Lung (tissue), 11 donors: ENCODE measurements at regions not wholly inside any gene's neighbourhood (a gene's known extent, or its start where the extent isn't known, plus 50 kb on each side); places are given as distances from the start of the nearest gene placed in this dataset.

ENCODE experiments used
- ATAC-seq: fragments of 200-7000 bp; cut with Tn5 transposase; one replicate; pipeline ENCODE4 v1.9.1; 2020; ENCODE audit warnings: moderate number of reproducible peaks; ENCODE audit not compliant: insufficient read depth, low FRiP score
- DNase-seq, 3 donors: peaks; one replicate each; pipeline ENCODE4 v3.0.0-alpha.2; 2013 to 2017
- H3K27ac ChIP-seq, 2 donors: one replicate each; pipeline ENCODE4 v1.5.1; 2013; ENCODE audit warnings: mild to moderate bottlenecking in 2 of 2, moderate library complexity in 2 of 2, control low read depth in 1 of 2, inconsistent platforms in 1 of 2, low read depth in 1 of 2, low read length in 1 of 2
- H3K27me3 ChIP-seq, 3 donors: one replicate each; pipeline ENCODE4 v1.5.1; 2013; ENCODE audit warnings: low read length in 2 of 3; ENCODE audit not compliant: control insufficient read depth in 3 of 3, insufficient read depth in 3 of 3
- H3K36me3 ChIP-seq, 4 donors: one replicate each; pipeline ENCODE4 v1.5.1; 2013; ENCODE audit warnings: low read length in 4 of 4, mild to moderate bottlenecking in 1 of 4, moderate library complexity in 1 of 4; ENCODE audit not compliant: control insufficient read depth in 4 of 4, insufficient read depth in 4 of 4
- H3K4me1 ChIP-seq, 5 donors: one replicate each; pipeline ENCODE4 v1.5.1; 2013; ENCODE audit warnings: low read length in 5 of 5, mild to moderate bottlenecking in 2 of 5, moderate library complexity in 1 of 5; ENCODE audit not compliant: control insufficient read depth in 5 of 5, insufficient read depth in 5 of 5
- H3K4me3 ChIP-seq: one replicate; pipeline ENCODE4 v1.5.1; 2013; ENCODE audit warnings: mild to moderate bottlenecking, control low read depth, moderate library complexity
- H3K9ac ChIP-seq, 2 donors: one replicate each; pipeline ENCODE4 v1.5.1; 2013; ENCODE audit warnings: low read length in 2 of 2, control low read depth in 1 of 2; ENCODE audit not compliant: insufficient read depth in 1 of 2
- H3K9me3 ChIP-seq, 4 donors: one replicate each; pipeline ENCODE4 v1.5.1; 2013; ENCODE audit warnings: low read length in 3 of 4, mild to moderate bottlenecking in 1 of 4, moderate library complexity in 1 of 4; ENCODE audit not compliant: control insufficient read depth in 4 of 4, insufficient read depth in 3 of 4
- WGBS, 2 donors: extraction: QIAGEN DNeasy Blood & Tissue Kit; methylation state at CpG; one replicate each; pipeline ENCODE4 v1.1.7; 2013; 5-methylcytosine and 5-hydroxymethylcytosine counted together
- TF ChIP-seq, protein P1 (sequence below): IDR thresholded peaks from 2 replicates; pipeline ENCODE4 v1.5.1; 2012; ENCODE audit warnings: mild to moderate bottlenecking; ENCODE audit errors: control extremely low read depth, extremely low read depth
- donor health status: control.
- donor health status: control.
- donor health status: Bipolar disorder and iron deficiency.
- donor health status: healthy.
- donor health status: DM: yes; HTN: yes; CAD: no.

GRCh38 chr10:6889718-6890117 is 309.6 kb upstream of the PRKCQ start:
- Histone ChIP-seq H3K36me3 (no peaks in the 10 kb centered on the region), H3K4me3 (no peak overlapping the region), H3K27me3 (no peaks in the 10 kb centered on the region), H3K9ac (no peak overlapping the region), H3K9me3 (peaks cover 0 to 2% (median 0%) of the 10 kb centered on the region in 4 donors), H3K27ac (no peak overlapping the region), H3K4me1 (no peaks in the 10 kb centered on the region)
- TF ChIP-seq, protein P1, sequence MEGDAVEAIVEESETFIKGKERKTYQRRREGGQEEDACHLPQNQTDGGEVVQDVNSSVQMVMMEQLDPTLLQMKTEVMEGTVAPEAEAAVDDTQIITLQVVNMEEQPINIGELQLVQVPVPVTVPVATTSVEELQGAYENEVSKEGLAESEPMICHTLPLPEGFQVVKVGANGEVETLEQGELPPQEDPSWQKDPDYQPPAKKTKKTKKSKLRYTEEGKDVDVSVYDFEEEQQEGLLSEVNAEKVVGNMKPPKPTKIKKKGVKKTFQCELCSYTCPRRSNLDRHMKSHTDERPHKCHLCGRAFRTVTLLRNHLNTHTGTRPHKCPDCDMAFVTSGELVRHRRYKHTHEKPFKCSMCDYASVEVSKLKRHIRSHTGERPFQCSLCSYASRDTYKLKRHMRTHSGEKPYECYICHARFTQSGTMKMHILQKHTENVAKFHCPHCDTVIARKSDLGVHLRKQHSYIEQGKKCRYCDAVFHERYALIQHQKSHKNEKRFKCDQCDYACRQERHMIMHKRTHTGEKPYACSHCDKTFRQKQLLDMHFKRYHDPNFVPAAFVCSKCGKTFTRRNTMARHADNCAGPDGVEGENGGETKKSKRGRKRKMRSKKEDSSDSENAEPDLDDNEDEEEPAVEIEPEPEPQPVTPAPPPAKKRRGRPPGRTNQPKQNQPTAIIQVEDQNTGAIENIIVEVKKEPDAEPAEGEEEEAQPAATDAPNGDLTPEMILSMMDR, result no peak
- 62 to 81% methylated on average over 3 of the region's 3 CpGs for WGBS, 2 donors
- no peak for DNase-seq
- no peak for ATAC-seq

- no peaks in the 10 kb centered on the region for H3K27me3 ChIP-seq
- no peaks in the 10 kb centered on the region for H3K4me1 ChIP-seq
- H3K9ac ChIP-seq, result no peak overlapping the region
- no peak for DNase-seq
- no peak overlapping the region for H3K27ac ChIP-seq
- no peak overlapping the region for H3K4me3 ChIP-seq
- no peak for ATAC-seq
- H3K36me3 ChIP-seq, result no peaks in the 10 kb centered on the region
- 84 to 91% methylated on average over 2 of the region's 2 CpGs for WGBS, 2 donors
- no peaks in the 10 kb centered on the region for H3K9me3 ChIP-seq
- TF ChIP-seq, protein P1, result no peak
These were observed 308.4 kb upstream of the PRKCQ start for GRCh38 chr10:6888434-6888833.

DNA sequence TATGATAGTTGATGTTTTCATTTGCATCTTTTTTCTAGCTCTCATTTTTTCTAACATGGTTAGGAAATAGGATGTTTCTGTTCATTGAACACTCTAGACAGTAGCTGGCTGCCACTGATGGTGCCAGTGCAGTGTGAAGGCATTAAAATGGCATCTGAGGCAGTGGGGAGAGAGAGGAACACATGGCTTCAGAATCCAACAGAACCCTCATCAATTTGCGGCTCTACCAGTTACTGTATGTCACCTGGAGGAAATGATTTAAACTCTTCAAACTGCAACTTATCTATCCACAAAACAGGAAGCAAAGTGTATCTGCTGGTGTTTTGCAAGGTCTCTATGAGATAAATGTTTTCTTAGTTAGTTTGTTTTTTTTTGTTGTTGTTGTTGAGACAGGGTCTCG is 305.2 kb upstream of the PRKCQ start:
- no peak for ATAC-seq
- H3K36me3 ChIP-seq, result no peaks in the 10 kb centered on the region
- no peaks in the 10 kb centered on the region for H3K27me3 ChIP-seq
- H3K9ac ChIP-seq, result no peak overlapping the region
- no peak for DNase-seq
- H3K4me1 ChIP-seq, result no peaks in the 10 kb centered on the region
- WGBS, 2 donors, result 49 to 74% methylated on average over 2 of the region's 2 CpGs
- no peak overlapping the region for H3K4me3 ChIP-seq
- H3K27ac ChIP-seq, result no peak overlapping the region
- TF ChIP-seq, protein P1, result no peak
- H3K9me3 ChIP-seq, result no peaks in the 10 kb centered on the region

DNA sequence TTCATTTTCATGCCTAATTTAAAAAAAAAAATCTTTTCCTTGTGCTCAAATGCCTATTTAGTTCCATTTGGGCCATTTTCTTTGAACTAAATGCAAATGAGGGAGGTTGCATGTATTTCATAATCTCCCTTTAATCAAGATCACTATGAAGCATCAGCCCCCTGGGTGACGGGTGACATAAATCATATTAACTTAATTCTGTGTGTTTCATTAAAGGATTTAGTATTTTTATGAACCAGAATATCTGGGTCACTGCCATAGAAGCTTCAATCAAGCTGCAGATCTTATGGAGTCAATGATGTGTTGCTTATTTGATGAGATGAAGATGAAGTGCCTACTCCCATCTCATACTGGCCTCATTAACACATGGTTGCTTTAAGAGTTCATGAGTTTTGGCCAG is 301.9 kb upstream of the PRKCQ start:
- Histone ChIP-seq H3K9me3 (no peaks in the 10 kb centered on the region), H3K9ac (no peak overlapping the region), H3K27ac (no peak overlapping the region), H3K4me3 (no peak overlapping the region), H3K27me3 (peaks cover 0 to 2% (median 0%) of the 10 kb centered on the region in 3 donors), H3K4me1 (peaks cover 0 to 4% (median 0%) of the 10 kb centered on the region in 5 donors), H3K36me3 (no peaks in the 10 kb centered on the region)
- TF ChIP-seq, protein P1, result no peak
- WGBS, 2 donors, result 49 to 86% methylated on average over 1 of the region's 1 CpG
- DNase-seq (peak in 1 of 3 donors; percentile 14), ATAC-seq (no peak)
